Transverse colon (tissue), 4 donors: ENCODE measurements at regions not wholly inside any gene's neighbourhood (a gene's known extent, or its start where the extent isn't known, plus 50 kb on each side); places are given as distances from the start of the nearest gene placed in this dataset.

Experiments
- EP300 ChIP-seq: sonication (generic); formaldehyde crosslinking; IDR thresholded peaks from one replicate; pipeline ENCODE4 v1.6.1; 2017; ENCODE audit warnings: antibody characterized with exemption, low read depth
- POLR2A ChIP-seq: fragments of 450-650 bp; IDR thresholded peaks from one replicate; pipeline ENCODE4 v1.6.1; 2016; ENCODE audit warnings: antibody characterized with exemption, mild to moderate bottlenecking, moderate library complexity
- POLR2AphosphoS5 ChIP-seq, 3 donors: sonication (generic); formaldehyde crosslinking; IDR thresholded peaks; one replicate each; pipeline ENCODE4 v1.6.1; 2016; ENCODE audit warnings: antibody characterized with exemption in 3 of 3
- TF ChIP-seq, protein P1 (sequence below), 5 experiments: fragments of 200-600 bp in 3 of 5; fragments of 450-650 bp in 2 of 5; sonication (generic) in 3 of 5; IDR thresholded peaks; 1 replicate in 2 of 5; 2 replicates in 3 of 5; pipeline ENCODE4 v1.5.1; 2016 to 2017; ENCODE audit warnings: antibody characterized with exemption in 5 of 5, inconsistent platforms in 3 of 5, mild to moderate bottlenecking in 2 of 5, moderate library complexity in 1 of 5

GRCh38 chr16:80104401-80104800, 436.4 kb upstream of the DYNLRB2 start:
- TF ChIP-seq, protein P1, sequence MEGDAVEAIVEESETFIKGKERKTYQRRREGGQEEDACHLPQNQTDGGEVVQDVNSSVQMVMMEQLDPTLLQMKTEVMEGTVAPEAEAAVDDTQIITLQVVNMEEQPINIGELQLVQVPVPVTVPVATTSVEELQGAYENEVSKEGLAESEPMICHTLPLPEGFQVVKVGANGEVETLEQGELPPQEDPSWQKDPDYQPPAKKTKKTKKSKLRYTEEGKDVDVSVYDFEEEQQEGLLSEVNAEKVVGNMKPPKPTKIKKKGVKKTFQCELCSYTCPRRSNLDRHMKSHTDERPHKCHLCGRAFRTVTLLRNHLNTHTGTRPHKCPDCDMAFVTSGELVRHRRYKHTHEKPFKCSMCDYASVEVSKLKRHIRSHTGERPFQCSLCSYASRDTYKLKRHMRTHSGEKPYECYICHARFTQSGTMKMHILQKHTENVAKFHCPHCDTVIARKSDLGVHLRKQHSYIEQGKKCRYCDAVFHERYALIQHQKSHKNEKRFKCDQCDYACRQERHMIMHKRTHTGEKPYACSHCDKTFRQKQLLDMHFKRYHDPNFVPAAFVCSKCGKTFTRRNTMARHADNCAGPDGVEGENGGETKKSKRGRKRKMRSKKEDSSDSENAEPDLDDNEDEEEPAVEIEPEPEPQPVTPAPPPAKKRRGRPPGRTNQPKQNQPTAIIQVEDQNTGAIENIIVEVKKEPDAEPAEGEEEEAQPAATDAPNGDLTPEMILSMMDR (IDR thresholded peaks at IDR 0.05) = no peak
- TF ChIP-seq EP300 (no peak), POLR2A (no peak), POLR2AphosphoS5 (IDR thresholded peaks at IDR 0.05) (no peak)
